K562 (cell line): ENCODE measurements at regions not wholly inside any gene's neighbourhood (a gene's known extent, or its start where the extent isn't known, plus 50 kb on each side); places are given as distances from the start of the nearest gene placed in this dataset.

ENCODE experiments used
- ATAC-seq: fragments of 200-7000 bp; cut with Tn5 transposase; 3 replicates; pipeline ENCODE4 v1.9.1; 2020; ENCODE audit warnings: moderate library complexity
- BruUV-seq: library from RNA; stranded (reverse); fragments of 400-500 nt; replicated peaks from 2 replicates; lab custom pipeline; 2021; lab: Mats Ljungman, UMichigan
- CTCF ChIA-PET: fragments of 300-600 bp; formaldehyde crosslinking; extraction: SDS; loops from one replicate; lab custom pipeline; 2021; ENCODE audit warnings: low intra/inter-chr PET ratio; lab: Yijun Ruan, JAX
- POLR2A ChIA-PET: fragments of 300-600, 350-650 bp; sonication (Branson Sonifier 250); formaldehyde crosslinking; extraction: SDS; loops from one replicate; lab custom pipeline; 2021; ENCODE audit warnings: antibody characterized with exemption, inconsistent platforms; lab: Yijun Ruan, JAX
- DNase-seq, 4 experiments: peaks; one replicate each; pipeline versions ENCODE4 v3.0.0 to v3.0.0-alpha.2; 2011 to 2018; ENCODE audit warnings: low spot score in 3 of 4, mixed read lengths in 3 of 4; ENCODE audit errors: extremely low read depth in 1 of 4
- FAIRE-seq: peaks from 2 replicates; lab custom pipeline; 2011; peaks lifted over from hg19 to GRCh38; lab: Jason Lieb, UNC
- H2AFZ ChIP-seq: 2 replicates; pipeline ENCODE4 v1.6.0; 2011; ENCODE audit warnings: low read depth, low read length, control low read depth, inconsistent platforms
- H3K27ac ChIP-seq: fragments of 200-600 bp; 3 replicates; pipeline ENCODE4 v1.8.0; 2011; ENCODE audit warnings: low read depth, mild to moderate bottlenecking, control low read depth, inconsistent platforms, low read length, moderate library complexity, mixed read lengths; ENCODE audit errors: extremely low read depth
- H3K27me3 ChIP-seq, 2 experiments: fragments of 300-600 bp in 1 of 2; 2 replicates in 1 of 2; 3 replicates in 1 of 2; pipeline versions ENCODE4 v1.6.0 to v1.8.0; 2011; ENCODE audit warnings: inconsistent platforms in 2 of 2, low read length in 2 of 2, mild to moderate bottlenecking in 1 of 2, mixed read lengths in 1 of 2, moderate library complexity in 1 of 2; ENCODE audit not compliant: control insufficient read depth in 2 of 2, insufficient read depth in 2 of 2
- H3K36me3 ChIP-seq: fragments of 300-600 bp; 3 replicates; pipeline ENCODE4 v1.8.0; 2011; ENCODE audit warnings: mild to moderate bottlenecking, low read length, inconsistent platforms; ENCODE audit not compliant: control insufficient read depth, insufficient read depth
- H3K4me1 ChIP-seq, 2 experiments: fragments of 200-600 bp in 1 of 2; replicated peaks in 1 of 2; 2 replicates in 1 of 2; 3 replicates in 1 of 2; pipeline versions ENCODE4 v1.5.1 to v1.8.0; 2011; ENCODE audit warnings: inconsistent platforms in 2 of 2, low read length in 2 of 2, mild to moderate bottlenecking in 1 of 2, mixed read lengths in 1 of 2, moderate library complexity in 1 of 2; ENCODE audit not compliant: control insufficient read depth in 2 of 2, insufficient read depth in 2 of 2
- H3K4me2 ChIP-seq: 2 replicates; pipeline ENCODE4 v1.6.1; 2011; ENCODE audit warnings: low read length, control low read depth, inconsistent platforms, mixed read lengths; ENCODE audit not compliant: insufficient read depth
- H3K4me3 ChIP-seq: fragments of 200-600 bp; sonication (generic), shearing (Covaris generic); 2 replicates; pipeline ENCODE4 v1.5.1; 2016; ENCODE audit warnings: control low read depth, inconsistent platforms
- H3K79me2 ChIP-seq: fragments of 200-600 bp; 3 replicates; pipeline ENCODE4 v1.8.0; 2011; ENCODE audit warnings: low read length, inconsistent platforms; ENCODE audit not compliant: control insufficient read depth, insufficient read depth
- H3K9ac ChIP-seq, 2 experiments: 2 replicates each; pipeline versions ENCODE4 v1.6.0 to v1.6.1; 2011; ENCODE audit warnings: low read depth in 2 of 2, low read length in 2 of 2, control low read depth in 1 of 2, inconsistent platforms in 1 of 2, mild to moderate bottlenecking in 1 of 2, mixed read lengths in 1 of 2; ENCODE audit not compliant: insufficient read depth in 1 of 2
- H3K9me1 ChIP-seq: one replicate; pipeline ENCODE4 v1.6.0; 2011; ENCODE audit warnings: inconsistent platforms, mild to moderate bottlenecking, low read length, moderate library complexity; ENCODE audit not compliant: control insufficient read depth, insufficient read depth
- H3K9me3 ChIP-seq: replicated peaks from 2 replicates; pipeline ENCODE4 v1.5.1; 2011; ENCODE audit warnings: low read depth, low read length, inconsistent platforms; ENCODE audit not compliant: control insufficient read depth, insufficient read depth
- H4K20me1 ChIP-seq: replicated peaks from 2 replicates; pipeline ENCODE4 v1.6.1; 2011; ENCODE audit warnings: low read length, inconsistent platforms, mixed read lengths; ENCODE audit not compliant: control insufficient read depth, insufficient read depth
- CCNT2 ChIP-seq: IDR thresholded peaks from 2 replicates; pipeline ENCODE4 v1.6.1; 2011; ENCODE audit warnings: borderline replicate concordance, low read depth, mild to moderate bottlenecking, moderate library complexity, mixed read lengths, low read length; ENCODE audit not compliant: insufficient read length; ENCODE audit errors: extremely low read depth
- HMG20A ChIP-seq: fragments of 450-650 bp; formaldehyde crosslinking; conservative IDR thresholded peaks from 2 replicates; pipeline ENCODE4 v1.4.0; 2020; ENCODE audit warnings: mild to moderate bottlenecking, mixed read lengths
- HSF4 ChIP-seq: fragments of 250-450 bp; sonication (Bioruptor Pico); IDR thresholded peaks from 2 replicates; pipeline ENCODE4 v2.1.2; 2022; ENCODE audit warnings: mild to moderate bottlenecking, moderate library complexity, borderline replicate concordance
- LARP7 ChIP-seq: fragments of 450-650 bp; IDR thresholded peaks from 2 replicates; pipeline ENCODE4 v1.6.1; 2016
- PHB2 ChIP-seq: fragments of 450-650 bp; IDR thresholded peaks from 2 replicates; pipeline ENCODE4 v1.6.1; 2017; ENCODE audit warnings: low read depth
- SIN3A ChIP-seq, 2 experiments: fragments of 150-350 bp in 1 of 2; IDR thresholded peaks; 2 replicates each; pipeline ENCODE4 v1.6.1; 2011 to 2016; ENCODE audit warnings: borderline replicate concordance in 2 of 2, low read depth in 2 of 2, low read length in 2 of 2, mild to moderate bottlenecking in 2 of 2, moderate library complexity in 2 of 2; ENCODE audit not compliant: control insufficient read depth in 1 of 2
- WGBS: fragments of 100-300 bp; shearing (Covaris generic); methylation state at CpG from one replicate; pipeline ENCODE4 v1.1.6; 2016; ENCODE audit warnings: low coverage, mixed read lengths; ENCODE audit not compliant: insufficient coverage; ENCODE audit errors: missing lambda C conversion rate; 5-methylcytosine and 5-hydroxymethylcytosine counted together
- in situ Hi-C: fragments of 300-500 bp; cut with MboI; formaldehyde crosslinking; loops from 4 replicates; pipeline ENCODE4 v1.15.0; 2018; ENCODE audit warnings: inconsistent platforms, mixed read lengths
- intact Hi-C: fragments of 100-400 bp; cut with micrococcal nuclease; formaldehyde crosslinking; loops from 2 replicates; pipeline ENCODE4 v1.14.2; 2022
- TF ChIP-seq, protein P1 (sequence below): fragments of 250-450 bp; sonication (Bioruptor Pico); IDR thresholded peaks from 2 replicates; pipeline ENCODE4 v1.8.0; 2022; ENCODE audit warnings: inconsistent platforms, mild to moderate bottlenecking, moderate library complexity, borderline replicate concordance
- TF ChIP-seq, protein P2 (sequence below): sonication (generic); formaldehyde crosslinking; IDR thresholded peaks from 2 replicates; pipeline ENCODE4 v1.8.0; 2023; ENCODE audit warnings: missing genetic modification reagents, mild to moderate bottlenecking, borderline replicate concordance

DNA sequence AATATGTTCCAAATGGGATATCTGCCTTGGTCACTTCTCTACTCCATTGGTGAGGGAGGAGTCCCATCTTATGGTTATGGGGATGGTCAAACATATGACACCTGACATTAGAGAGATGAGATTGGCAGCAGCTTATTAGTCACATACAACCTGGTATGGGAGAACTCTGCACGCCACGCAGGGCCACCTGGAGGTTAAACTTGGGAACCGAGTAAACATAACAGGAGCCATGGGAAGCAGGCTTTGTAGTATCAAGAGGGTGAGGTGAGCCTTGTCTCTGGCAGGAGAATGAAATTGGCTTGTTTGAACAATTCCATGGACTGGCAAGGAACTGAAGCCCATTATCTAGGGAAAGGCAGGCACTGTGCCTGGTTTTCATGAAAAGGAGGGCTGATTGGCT is 238.7 kb upstream of the ELAC2 start:
- Histone ChIP-seq H3K9ac (no peak overlapping the region), H4K20me1 (no peaks in the 10 kb centered on the region), H3K27me3 (no peaks in the 10 kb centered on the region), H3K36me3 (no peaks in the 10 kb centered on the region), H3K4me3 (no peak overlapping the region), H3K9me3 (no peaks in the 10 kb centered on the region), H3K27ac (no peak overlapping the region), H3K79me2 (no peaks in the 10 kb centered on the region), H2AFZ (no peak overlapping the region), H3K4me1 (no peaks in the 10 kb centered on the region), H3K4me2 (no peak overlapping the region), H3K9me1 (no peaks in the 10 kb centered on the region)
- 0% methylated on average over 3 of the region's 3 CpGs for WGBS
- intact Hi-C loops (no loop called here), in situ Hi-C loops (no loop called here)
- ChIA-PET CTCF (no interaction called here), POLR2A (no interaction called here)
- ATAC-seq (no peak), DNase-seq (no peak), FAIRE-seq (no peak)
- BruUV-seq, result no TSS peak
- TF ChIP-seq HMG20A (CRISPR knock-in tag), result no peak
- TF ChIP-seq, protein P1, sequence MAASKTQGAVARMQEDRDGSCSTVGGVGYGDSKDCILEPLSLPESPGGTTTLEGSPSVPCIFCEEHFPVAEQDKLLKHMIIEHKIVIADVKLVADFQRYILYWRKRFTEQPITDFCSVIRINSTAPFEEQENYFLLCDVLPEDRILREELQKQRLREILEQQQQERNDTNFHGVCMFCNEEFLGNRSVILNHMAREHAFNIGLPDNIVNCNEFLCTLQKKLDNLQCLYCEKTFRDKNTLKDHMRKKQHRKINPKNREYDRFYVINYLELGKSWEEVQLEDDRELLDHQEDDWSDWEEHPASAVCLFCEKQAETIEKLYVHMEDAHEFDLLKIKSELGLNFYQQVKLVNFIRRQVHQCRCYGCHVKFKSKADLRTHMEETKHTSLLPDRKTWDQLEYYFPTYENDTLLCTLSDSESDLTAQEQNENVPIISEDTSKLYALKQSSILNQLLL, result no peak
- TF ChIP-seq HSF4 (CRISPR knock-in tag), result no peak
- TF ChIP-seq SIN3A (IDR thresholded peaks at IDR 0.05; ENCODE audit: borderline replicate concordance in 2 of 2, control insufficient read depth in 1 of 2, low read depth in 2 of 2, low read length in 2 of 2), result no peak
- TF ChIP-seq LARP7, result no peak
- TF ChIP-seq, protein P2, sequence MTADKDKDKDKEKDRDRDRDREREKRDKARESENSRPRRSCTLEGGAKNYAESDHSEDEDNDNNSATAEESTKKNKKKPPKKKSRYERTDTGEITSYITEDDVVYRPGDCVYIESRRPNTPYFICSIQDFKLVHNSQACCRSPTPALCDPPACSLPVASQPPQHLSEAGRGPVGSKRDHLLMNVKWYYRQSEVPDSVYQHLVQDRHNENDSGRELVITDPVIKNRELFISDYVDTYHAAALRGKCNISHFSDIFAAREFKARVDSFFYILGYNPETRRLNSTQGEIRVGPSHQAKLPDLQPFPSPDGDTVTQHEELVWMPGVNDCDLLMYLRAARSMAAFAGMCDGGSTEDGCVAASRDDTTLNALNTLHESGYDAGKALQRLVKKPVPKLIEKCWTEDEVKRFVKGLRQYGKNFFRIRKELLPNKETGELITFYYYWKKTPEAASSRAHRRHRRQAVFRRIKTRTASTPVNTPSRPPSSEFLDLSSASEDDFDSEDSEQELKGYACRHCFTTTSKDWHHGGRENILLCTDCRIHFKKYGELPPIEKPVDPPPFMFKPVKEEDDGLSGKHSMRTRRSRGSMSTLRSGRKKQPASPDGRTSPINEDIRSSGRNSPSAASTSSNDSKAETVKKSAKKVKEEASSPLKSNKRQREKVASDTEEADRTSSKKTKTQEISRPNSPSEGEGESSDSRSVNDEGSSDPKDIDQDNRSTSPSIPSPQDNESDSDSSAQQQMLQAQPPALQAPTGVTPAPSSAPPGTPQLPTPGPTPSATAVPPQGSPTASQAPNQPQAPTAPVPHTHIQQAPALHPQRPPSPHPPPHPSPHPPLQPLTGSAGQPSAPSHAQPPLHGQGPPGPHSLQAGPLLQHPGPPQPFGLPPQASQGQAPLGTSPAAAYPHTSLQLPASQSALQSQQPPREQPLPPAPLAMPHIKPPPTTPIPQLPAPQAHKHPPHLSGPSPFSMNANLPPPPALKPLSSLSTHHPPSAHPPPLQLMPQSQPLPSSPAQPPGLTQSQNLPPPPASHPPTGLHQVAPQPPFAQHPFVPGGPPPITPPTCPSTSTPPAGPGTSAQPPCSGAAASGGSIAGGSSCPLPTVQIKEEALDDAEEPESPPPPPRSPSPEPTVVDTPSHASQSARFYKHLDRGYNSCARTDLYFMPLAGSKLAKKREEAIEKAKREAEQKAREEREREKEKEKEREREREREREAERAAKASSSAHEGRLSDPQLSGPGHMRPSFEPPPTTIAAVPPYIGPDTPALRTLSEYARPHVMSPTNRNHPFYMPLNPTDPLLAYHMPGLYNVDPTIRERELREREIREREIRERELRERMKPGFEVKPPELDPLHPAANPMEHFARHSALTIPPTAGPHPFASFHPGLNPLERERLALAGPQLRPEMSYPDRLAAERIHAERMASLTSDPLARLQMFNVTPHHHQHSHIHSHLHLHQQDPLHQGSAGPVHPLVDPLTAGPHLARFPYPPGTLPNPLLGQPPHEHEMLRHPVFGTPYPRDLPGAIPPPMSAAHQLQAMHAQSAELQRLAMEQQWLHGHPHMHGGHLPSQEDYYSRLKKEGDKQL (CRISPR knock-in tag), result no peak
- TF ChIP-seq PHB2, result no peak
- no peak for TF ChIP-seq CCNT2
